Inflammatory macrophage treated with lipopolysaccharide for 1 hour (primary cell): ENCODE measurements at regions not wholly inside any gene's neighbourhood (a gene's known extent, or its start where the extent isn't known, plus 50 kb on each side); places are given as distances from the start of the nearest gene placed in this dataset.

Source experiments
- DNase-seq, 2 donors: peaks; one replicate each; pipeline ENCODE4 v3.0.0-alpha.2; 2020 to 2022

- DNase-seq: no peak
Measured at GRCh38 chr17:69723316-69723715, 308.8 kb downstream of the MAP2K6 start.

- DNase-seq: no peak
Measured at GRCh38 chr17:69723741-69724140, 309.2 kb downstream of the MAP2K6 start.

DNA sequence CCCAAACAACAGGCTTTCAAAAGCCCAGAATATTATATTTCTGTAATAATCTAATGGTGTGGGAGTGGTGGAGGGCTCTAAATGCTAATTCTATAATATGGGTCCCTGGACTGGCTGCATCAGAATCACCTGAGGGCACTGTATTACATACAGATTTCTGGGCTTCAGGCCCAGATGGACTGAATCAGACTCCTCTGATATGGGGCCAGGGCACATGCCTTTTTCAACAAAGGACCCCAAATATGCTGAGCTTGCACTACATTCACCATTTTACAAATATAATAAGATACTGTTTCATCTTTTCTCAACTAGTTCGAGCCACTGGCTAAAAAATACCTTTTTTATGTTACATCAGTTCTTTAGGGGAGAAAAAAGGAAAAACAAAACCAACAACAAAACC, 309.7 kb downstream of the MAP2K6 start:
- DNase-seq: no peak

GRCh38 chr17:69725146-69725545, 310.6 kb downstream of the MAP2K6 start:
- DNase-seq: no peak

DNA sequence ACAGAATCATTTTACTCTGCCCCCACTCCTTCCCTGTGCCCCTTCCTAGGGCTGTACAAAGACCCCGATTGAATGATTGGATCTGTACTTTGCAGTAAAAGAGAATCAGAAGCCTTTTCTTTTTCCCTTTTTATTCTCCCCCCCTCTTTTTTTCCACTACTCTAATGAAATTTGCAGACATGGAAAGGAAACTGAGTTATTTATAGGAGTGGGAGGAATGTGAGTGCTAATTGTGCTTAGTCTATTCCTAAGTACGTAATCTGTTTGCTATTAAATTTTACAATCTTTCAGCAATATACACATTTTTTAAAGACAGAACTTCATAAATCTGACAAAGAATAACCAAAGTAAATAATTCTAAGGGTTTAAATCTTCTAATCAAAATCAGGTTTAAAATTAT, 314.3 kb downstream of the MAP2K6 start:
- no peak for DNase-seq

DNA sequence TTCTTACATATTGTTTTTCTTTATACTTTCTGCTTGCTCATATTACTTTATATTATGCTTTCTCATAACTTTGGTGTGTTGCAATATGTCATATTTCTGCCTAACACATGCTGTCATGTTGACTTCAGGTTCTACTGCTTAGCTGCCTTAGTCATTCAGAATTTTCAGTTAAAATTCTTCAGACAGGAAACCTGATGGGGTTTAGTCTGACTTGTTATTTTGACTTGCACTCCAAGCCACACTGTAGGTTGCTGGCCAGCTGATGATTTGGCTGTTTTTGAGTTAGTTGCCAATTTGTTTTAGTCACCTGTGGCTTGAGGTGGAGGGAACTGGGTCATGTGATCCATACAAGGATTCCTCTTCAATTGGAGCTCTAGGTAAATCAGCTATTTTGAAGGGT, 315.4 kb downstream of the MAP2K6 start:
- no peak for DNase-seq

DNA sequence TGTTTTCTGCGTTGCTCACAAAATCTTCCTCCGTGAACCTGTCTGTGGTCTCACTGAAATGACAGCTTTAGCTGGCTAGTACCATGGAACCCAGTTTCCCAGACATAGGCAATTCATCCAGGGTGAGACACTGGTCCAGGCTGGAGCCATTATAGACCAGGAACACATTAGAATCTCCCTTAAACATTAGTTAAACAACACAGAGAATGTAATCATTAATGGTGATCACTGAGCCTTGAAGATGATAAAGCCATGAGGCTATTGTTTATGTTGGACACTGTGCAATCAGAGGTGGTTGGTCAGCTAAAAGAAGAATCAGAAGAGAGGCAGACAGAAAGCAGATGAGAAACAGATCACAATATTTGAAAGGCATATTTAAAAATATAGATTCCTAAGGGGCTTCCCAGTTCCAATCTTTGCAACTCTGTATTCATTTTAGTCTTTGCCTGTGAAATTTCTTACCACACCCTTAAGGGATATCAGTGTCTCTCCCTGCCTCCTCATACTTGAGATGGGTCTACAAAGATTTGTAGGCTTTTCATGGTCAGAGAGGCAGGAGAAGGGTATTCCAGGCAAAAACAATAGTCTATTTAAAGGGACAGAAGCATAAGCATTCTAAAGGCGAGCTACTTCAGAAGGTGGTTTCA, 317.9 kb downstream of the MAP2K6 start:
- no peak for DNase-seq

GRCh38 chr17:69733171-69734012, 318.9 kb downstream of the MAP2K6 start:
- DNase-seq: no peak

DNA sequence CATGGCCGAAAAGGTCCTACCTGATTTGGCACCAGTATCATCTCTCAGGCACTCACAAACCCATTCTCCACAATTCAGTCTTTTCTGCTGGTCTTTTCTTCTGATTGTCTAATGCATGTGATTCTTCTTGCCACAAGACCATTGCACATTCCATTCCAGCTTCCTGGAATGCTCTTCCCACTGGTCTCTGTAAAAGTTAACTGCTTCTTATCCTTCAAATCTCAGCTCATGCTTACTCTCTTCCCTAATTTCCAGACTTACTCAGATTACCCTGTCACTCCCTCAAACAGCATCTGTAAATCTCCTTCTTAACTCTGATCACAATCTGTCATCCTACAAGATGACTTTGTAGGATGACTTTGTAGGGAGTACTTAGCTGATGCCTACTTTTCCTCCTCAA, 320.2 kb downstream of the MAP2K6 start:
- no peak for DNase-seq

DNA sequence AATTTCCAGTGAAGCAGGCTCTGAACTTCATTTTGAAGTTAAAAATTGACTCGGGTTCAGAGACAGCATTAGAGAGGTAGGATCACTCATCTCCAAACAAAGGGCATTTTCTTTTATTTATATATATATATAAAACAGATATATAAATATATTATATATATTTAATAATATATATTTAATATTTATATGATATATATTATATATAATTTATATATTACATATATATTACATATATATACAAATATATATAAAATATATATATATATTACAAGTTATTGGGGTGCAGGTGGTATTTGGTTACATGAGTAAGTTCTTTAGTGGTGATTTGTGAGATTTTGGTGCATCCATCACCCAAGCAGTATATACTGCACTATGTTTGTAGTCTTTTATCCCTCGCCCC, 320.8 kb downstream of the MAP2K6 start:
- no peak for DNase-seq

- DNase-seq: no peak
Measured at GRCh38 chr17:69743091-69743490, 328.6 kb downstream of the MAP2K6 start.

DNA sequence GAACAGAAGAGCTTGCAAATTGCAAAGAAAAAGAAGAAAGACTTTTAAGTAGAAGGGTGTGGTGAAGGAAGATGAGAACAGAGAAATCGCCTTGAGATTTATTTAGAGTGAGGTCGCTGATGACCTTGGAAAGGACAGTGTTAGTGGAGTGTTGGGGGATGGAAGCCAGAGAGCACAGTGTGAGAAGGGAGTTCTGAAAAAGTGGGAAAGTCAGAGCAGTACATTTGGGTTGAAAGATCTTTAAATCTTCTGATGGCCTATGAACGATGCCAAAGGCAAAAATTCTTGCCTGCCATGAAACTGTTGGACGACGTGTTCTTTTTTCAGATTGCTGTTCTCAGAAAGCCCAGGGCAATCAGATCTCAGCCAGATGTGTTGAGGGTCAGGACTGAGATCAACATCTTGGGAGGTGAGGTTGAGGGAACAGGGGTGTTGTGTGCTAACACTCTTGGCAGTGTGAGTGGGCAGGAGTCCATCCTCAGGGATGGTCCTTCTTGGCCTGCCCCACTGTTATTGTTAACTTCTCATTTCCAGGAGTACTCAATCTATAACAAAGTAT, 330.1 kb downstream of the MAP2K6 start:
- no peak for DNase-seq

DNA sequence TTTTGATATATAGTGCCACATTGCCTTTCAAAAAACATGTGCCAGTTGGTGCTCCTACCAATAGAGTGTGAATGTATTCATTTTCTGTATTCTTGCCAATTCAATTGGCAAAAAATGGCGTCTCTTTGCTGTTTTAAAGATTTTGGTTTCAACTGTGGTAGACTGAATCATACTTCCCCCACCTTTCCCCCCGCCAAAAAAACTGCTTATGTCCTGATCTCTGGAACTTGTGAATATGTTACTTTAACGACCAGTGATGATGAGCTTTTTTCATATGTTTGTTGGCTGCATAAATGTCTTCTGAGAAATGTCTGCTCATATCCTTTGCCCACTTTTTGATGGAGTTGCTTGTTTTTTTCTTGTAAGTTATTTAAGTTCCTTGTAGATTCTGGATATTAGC, 325.1 kb upstream of the KCNJ16 start:
- DNase-seq: no peak

DNA sequence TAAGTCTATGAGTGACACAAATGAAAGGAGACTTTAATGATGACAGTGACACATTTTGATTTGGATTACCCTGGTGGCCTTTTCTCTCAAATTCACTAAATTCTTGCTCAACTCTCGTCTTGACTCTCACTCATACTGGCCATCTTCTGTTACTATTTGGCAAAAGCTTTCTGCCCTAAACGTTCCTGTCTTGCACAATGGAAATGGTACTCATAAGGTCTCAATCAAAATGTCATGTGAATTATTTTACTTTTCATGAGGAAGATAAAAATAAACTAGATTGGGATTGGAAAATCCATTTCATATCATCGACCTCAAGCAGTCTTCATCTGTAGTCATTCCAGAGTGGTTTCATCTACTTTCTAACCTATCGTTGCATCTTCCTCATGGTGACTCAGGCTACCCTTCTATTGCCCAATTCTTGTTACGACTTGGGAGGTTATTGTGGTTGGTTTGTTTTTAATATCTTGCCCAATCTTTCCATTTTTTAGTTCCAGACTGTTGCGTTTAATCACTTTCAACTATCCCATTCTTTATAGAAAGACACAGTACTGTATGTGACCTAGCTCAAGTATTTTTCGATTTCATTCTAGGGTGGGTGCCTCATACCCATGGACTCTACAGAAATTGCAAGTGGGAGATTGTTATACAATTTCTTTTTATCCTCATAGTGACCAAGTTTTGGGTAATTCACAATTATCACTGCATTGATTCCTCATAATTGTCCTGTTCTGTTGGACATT, 317.2 kb upstream of the KCNJ16 start:
- peak; percentile 78 to 87 for DNase-seq

DNA sequence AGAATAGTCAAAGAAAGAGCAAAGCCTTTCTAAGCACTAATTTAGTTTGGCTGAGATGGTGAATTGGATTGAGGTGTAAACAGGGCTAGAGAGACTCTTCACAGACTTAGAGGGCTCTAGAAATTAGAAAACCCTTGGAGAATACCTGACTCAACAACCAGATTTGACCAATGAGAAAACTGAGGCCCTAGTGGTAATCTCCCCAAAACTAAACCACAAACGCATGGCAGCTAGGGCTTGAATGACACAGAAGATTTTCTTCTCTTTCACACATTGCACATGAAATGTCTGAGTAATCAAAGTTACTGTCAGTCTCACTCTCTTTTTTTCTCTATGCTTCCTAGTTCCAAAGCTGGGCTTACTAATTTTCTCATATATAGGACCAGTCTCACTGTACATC, 314.5 kb upstream of the KCNJ16 start:
- DNase-seq: peak; percentile 6 to 21

GRCh38 chr17:69761011-69761410, 314.0 kb upstream of the KCNJ16 start:
- DNase-seq: no peak

DNA sequence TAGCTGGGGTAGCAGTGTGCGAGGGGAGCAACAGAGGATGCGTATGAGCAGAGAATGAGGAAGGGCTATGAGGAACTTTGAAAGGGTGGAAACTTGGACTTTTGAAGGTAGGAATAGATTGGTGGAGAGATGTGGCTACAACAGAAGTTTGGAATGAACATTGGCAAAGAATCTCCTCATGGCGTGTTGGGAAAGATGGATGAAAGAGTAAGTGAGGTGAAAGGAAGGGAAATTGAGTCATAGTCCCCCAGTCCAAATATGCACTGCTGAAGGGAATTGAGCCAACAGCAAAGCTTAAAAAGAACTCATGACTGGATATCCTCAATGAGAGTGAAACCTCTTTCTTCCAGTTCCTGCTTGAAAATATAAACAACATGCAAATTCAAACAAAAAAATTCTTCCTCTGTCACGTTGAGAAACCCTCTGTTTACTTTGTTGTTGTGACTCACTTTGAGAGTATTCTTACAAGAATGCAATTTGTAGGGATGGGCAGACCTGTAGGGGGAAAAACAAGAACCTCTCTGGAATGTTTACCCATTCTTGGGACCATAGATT, 313.2 kb upstream of the KCNJ16 start:
- DNase-seq: peak; percentile 40 to 51

- no peak for DNase-seq
Measured at GRCh38 chr17:69762359-69762758, 312.7 kb upstream of the KCNJ16 start.

DNA sequence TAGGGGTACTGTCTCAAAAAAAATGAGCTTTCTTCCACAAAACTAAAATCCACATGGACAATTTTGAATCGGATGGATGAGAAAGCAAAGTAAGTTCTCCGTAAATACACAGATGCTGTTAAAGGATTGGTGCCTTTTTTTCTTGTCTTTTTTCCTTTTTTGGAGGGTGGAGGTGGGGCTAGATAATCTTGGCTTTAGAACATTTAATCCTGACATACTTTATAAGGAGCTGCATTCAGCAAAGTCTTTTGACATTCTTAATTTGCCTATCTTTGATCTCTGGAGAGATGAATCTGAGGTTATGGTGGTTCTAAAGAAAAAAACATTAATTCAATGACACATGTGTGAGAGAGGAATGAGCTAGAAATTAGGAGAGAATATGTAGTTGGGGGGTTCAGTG, 312.3 kb upstream of the KCNJ16 start:
- no peak for DNase-seq

DNA sequence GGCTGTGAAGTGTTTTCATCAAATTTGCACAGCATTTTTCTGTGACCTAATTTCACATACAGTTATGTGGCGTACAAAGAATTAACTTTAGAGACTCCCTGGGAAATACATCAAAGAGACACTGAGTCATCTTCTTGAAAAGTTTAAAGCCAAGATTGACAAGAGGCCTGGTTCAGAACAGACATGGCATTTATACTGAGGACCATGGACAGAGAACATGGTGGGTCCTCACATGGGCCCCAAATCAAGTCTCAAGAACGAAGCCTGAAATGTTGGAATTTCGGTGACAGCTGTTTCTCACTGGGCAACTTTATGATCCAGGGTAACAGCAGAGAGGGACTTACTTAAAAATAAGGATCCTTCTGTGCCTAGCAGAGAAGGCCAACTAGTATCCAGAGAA, 311.5 kb upstream of the KCNJ16 start:
- DNase-seq: no peak

GRCh38 chr17:69764146-69764545, 310.9 kb upstream of the KCNJ16 start:
- DNase-seq: no peak

DNA sequence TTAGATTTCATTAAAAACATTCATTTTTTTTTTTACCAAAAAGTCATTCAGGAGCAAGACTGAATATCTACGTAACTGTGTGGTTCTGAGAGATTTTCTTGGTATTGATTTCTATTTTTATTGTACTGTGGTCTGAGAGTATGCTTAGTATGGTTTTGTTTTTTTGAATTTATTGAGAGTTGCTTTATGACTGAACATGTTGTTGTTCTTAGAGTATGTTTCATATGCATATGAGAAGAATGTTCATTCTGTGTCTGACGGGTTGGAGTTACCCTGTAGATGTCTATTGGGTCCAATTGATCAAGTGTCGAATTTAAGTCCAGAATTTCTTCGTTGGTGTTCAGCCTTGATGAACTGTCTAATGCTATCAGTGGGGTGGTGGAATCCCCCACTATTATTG, 306.0 kb upstream of the KCNJ16 start:
- DNase-seq: no peak

GRCh38 chr17:69773081-69773480, 301.9 kb upstream of the KCNJ16 start:
- no peak for DNase-seq
